IMR-90 (cell line): ENCODE measurements at regions not wholly inside any gene's neighbourhood (a gene's known extent, or its start where the extent isn't known, plus 50 kb on each side); places are given as distances from the start of the nearest gene placed in this dataset.

Experiments
- ATAC-seq: fragments of 200-7000 bp; cut with Tn5 transposase; 2 replicates; pipeline ENCODE4 v1.9.1; 2020; ENCODE audit warnings: low read depth, mild to moderate bottlenecking, moderate library complexity
- BruUV-seq: library from RNA; stranded (reverse); fragments of 400-500 nt; replicated peaks from 2 replicates; lab custom pipeline; 2021; lab: Mats Ljungman, UMichigan
- CTCF ChIA-PET: fragments of 300-600 bp; formaldehyde crosslinking; extraction: SDS; loops from one replicate; lab custom pipeline; 2021; ENCODE audit warnings: antibody characterized with exemption; lab: Yijun Ruan, JAX
- POLR2A ChIA-PET: fragments of 300-600 bp; sonication (Branson Sonifier 250); formaldehyde crosslinking; loops from one replicate; lab custom pipeline; 2022; ENCODE audit warnings: antibody characterized with exemption; ENCODE audit not compliant: unreplicated experiment; lab: Charles Lee
- DNase-seq: peaks from one replicate; pipeline ENCODE4 v3.0.0; 2013
- H2AFZ ChIP-seq: replicated peaks from 2 replicates; pipeline ENCODE3; 2013; ENCODE audit warnings: low read length, mild to moderate bottlenecking; ENCODE audit not compliant: poor library complexity
- H2AK5ac ChIP-seq: 2 replicates; pipeline ENCODE4 v1.6.1; 2013; ENCODE audit warnings: low read depth, low read length, inconsistent platforms
- H2AK9ac ChIP-seq: replicated peaks from 2 replicates; pipeline ENCODE3; 2013; ENCODE audit warnings: mild to moderate bottlenecking, low read depth, low read length, moderate library complexity; ENCODE audit not compliant: poor library complexity
- H2BK120ac ChIP-seq: 2 replicates; pipeline ENCODE4 v1.6.1; 2013; ENCODE audit warnings: low read depth, low read length, inconsistent platforms
- H2BK15ac ChIP-seq: 3 replicates; pipeline ENCODE4 v1.6.1; 2013; ENCODE audit warnings: low read depth, low read length, inconsistent platforms
- H2BK20ac ChIP-seq: 2 replicates; pipeline ENCODE4 v1.6.1; 2013; ENCODE audit warnings: low read depth, mild to moderate bottlenecking, inconsistent platforms, low read length, moderate library complexity
- H2BK5ac ChIP-seq: 2 replicates; pipeline ENCODE4 v1.6.1; 2013; ENCODE audit warnings: mild to moderate bottlenecking, low read depth, low read length, inconsistent platforms; ENCODE audit not compliant: poor library complexity, severe bottlenecking
- H3K14ac ChIP-seq: replicated peaks from 2 replicates; pipeline ENCODE4 v1.6.1; 2013; ENCODE audit warnings: low read depth, low read length, inconsistent platforms
- H3K18ac ChIP-seq: 2 replicates; pipeline ENCODE4 v1.6.1; 2013; ENCODE audit warnings: low read depth, low read length, control low read depth
- H3K23ac ChIP-seq: 2 replicates; pipeline ENCODE4 v1.6.1; 2013; ENCODE audit warnings: low read depth, low read length, inconsistent platforms
- H3K27ac ChIP-seq: 2 replicates; pipeline ENCODE4 v1.5.1; 2013; ENCODE audit warnings: mild to moderate bottlenecking, control low read depth, low read length; ENCODE audit not compliant: insufficient read depth
- H3K27me3 ChIP-seq: 2 replicates; pipeline ENCODE4 v1.6.1; 2013; ENCODE audit warnings: low read length; ENCODE audit not compliant: control insufficient read depth, insufficient read depth
- H3K36me3 ChIP-seq: 2 replicates; pipeline ENCODE4 v1.6.1; 2013; ENCODE audit warnings: low read length, mixed read lengths; ENCODE audit not compliant: control insufficient read depth, insufficient read depth
- H3K4ac ChIP-seq: 2 replicates; pipeline ENCODE4 v1.6.1; 2013; ENCODE audit warnings: low read depth, low read length, inconsistent platforms
- H3K4me1 ChIP-seq: 2 replicates; pipeline ENCODE4 v1.6.1; 2013; ENCODE audit warnings: low read length, mixed read lengths; ENCODE audit not compliant: control insufficient read depth, insufficient read depth
- H3K4me2 ChIP-seq: 2 replicates; pipeline ENCODE4 v1.6.1; 2013; ENCODE audit warnings: low read depth, mild to moderate bottlenecking, control low read depth, low read length, moderate library complexity
- H3K4me3 ChIP-seq: 2 replicates; pipeline ENCODE4 v1.5.1; 2013; ENCODE audit warnings: low read depth, mild to moderate bottlenecking, control low read depth, low read length, moderate library complexity; ENCODE audit not compliant: insufficient read depth
- H3K56ac ChIP-seq: 2 replicates; pipeline ENCODE4 v1.6.1; 2013; ENCODE audit warnings: low read length, inconsistent platforms; ENCODE audit not compliant: insufficient read depth; ENCODE audit errors: extremely low read depth
- H3K79me1 ChIP-seq, 2 experiments: 2 replicates each; pipeline ENCODE4 v1.6.1; 2013; ENCODE audit warnings: low read length in 2 of 2, inconsistent platforms in 1 of 2, low read depth in 1 of 2
- H3K9ac ChIP-seq: 2 replicates; pipeline ENCODE4 v1.6.1; 2013; ENCODE audit warnings: low read depth, low read length, control low read depth
- H3K9me1 ChIP-seq: 2 replicates; pipeline ENCODE4 v1.6.1; 2013; ENCODE audit warnings: low read length, inconsistent platforms; ENCODE audit not compliant: insufficient read depth
- H3K9me3 ChIP-seq: 2 replicates; pipeline ENCODE4 v1.6.1; 2013; ENCODE audit warnings: low read length; ENCODE audit not compliant: control insufficient read depth, insufficient read depth
- H4K20me1 ChIP-seq: 2 replicates; pipeline ENCODE4 v1.6.1; 2013; ENCODE audit warnings: low read length, inconsistent platforms; ENCODE audit not compliant: insufficient read depth
- H4K5ac ChIP-seq: 2 replicates; pipeline ENCODE4 v1.6.1; 2013; ENCODE audit warnings: mild to moderate bottlenecking, low read depth, low read length, control low read depth
- H4K8ac ChIP-seq, 2 experiments: 2 replicates each; pipeline ENCODE4 v1.6.1; 2013; ENCODE audit warnings: low read depth in 2 of 2, low read length in 2 of 2, control low read depth in 1 of 2, inconsistent platforms in 1 of 2
- H4K91ac ChIP-seq: 2 replicates; pipeline ENCODE4 v1.6.1; 2013; ENCODE audit warnings: low read depth, low read length, inconsistent platforms; ENCODE audit not compliant: insufficient read depth
- BHLHE40 ChIP-seq: fragments of 150-350 bp; IDR thresholded peaks from 2 replicates; pipeline ENCODE4 v1.6.1; 2016; ENCODE audit warnings: mild to moderate bottlenecking, low read depth, low read length
- CEBPB ChIP-seq: IDR thresholded peaks from 2 replicates; pipeline ENCODE4 v1.6.1; 2012; ENCODE audit warnings: low read depth, low read length, improper control_type of control experiment
- CHD1 ChIP-seq: IDR thresholded peaks from 2 replicates; pipeline ENCODE4 v1.6.1; 2012; ENCODE audit warnings: low read depth, low read length, improper control_type of control experiment
- CTCF ChIP-seq: conservative IDR thresholded peaks from 2 replicates; pipeline ENCODE4 v1.5.1; 2012; ENCODE audit warnings: mild to moderate bottlenecking, low read depth, low read length, improper control_type of control experiment
- ELK1 ChIP-seq: fragments of 150-350 bp; IDR thresholded peaks from 2 replicates; pipeline ENCODE4 v1.6.1; 2016; ENCODE audit warnings: low read depth, mild to moderate bottlenecking, low read length, moderate library complexity, borderline replicate concordance
- FOS ChIP-seq: fragments of 150-350 bp; IDR thresholded peaks from 2 replicates; pipeline ENCODE4 v1.6.1; 2016; ENCODE audit warnings: low read depth, low read length
- MAFK ChIP-seq: IDR thresholded peaks from 2 replicates; pipeline ENCODE4 v1.6.1; 2012; ENCODE audit warnings: low read depth, low read length, improper control_type of control experiment
- MAZ ChIP-seq: IDR thresholded peaks from 2 replicates; pipeline ENCODE4 v1.6.1; 2012; ENCODE audit warnings: low read depth, mild to moderate bottlenecking, low read length, improper control_type of control experiment, moderate library complexity, borderline replicate concordance
- MXI1 ChIP-seq: IDR thresholded peaks from 2 replicates; pipeline ENCODE4 v1.6.1; 2012; ENCODE audit warnings: low read depth, mild to moderate bottlenecking, low read length, moderate library complexity, borderline replicate concordance
- NFE2L2 ChIP-seq: fragments of 150-350 bp; IDR thresholded peaks from 2 replicates; pipeline ENCODE4 v1.6.1; 2016; ENCODE audit warnings: low read depth, mild to moderate bottlenecking, low read length
- POLR2A ChIP-seq: IDR thresholded peaks from 2 replicates; pipeline ENCODE4 v1.6.1; 2012; ENCODE audit warnings: mild to moderate bottlenecking, low read depth, low read length
- RAD21 ChIP-seq: IDR thresholded peaks from 2 replicates; pipeline ENCODE4 v1.6.1; 2012; ENCODE audit warnings: low read length, improper control_type of control experiment
- RCOR1 ChIP-seq: IDR thresholded peaks from 2 replicates; pipeline ENCODE4 v1.6.1; 2012; ENCODE audit warnings: mild to moderate bottlenecking, low read length, improper control_type of control experiment; ENCODE audit not compliant: insufficient replicate concordance
- RFX5 ChIP-seq: IDR thresholded peaks from 2 replicates; pipeline ENCODE4 v1.8.0; 2012; ENCODE audit warnings: low read depth, mild to moderate bottlenecking, low read length, moderate library complexity
- SMC3 ChIP-seq: fragments of 150-350 bp; IDR thresholded peaks from 2 replicates; pipeline ENCODE4 v1.6.1; 2016; ENCODE audit warnings: low read depth, mild to moderate bottlenecking, antibody characterized with exemption, low read length, moderate library complexity
- USF2 ChIP-seq: fragments of 150-350 bp; IDR thresholded peaks from 2 replicates; pipeline ENCODE4 v1.6.1; 2017; ENCODE audit warnings: mild to moderate bottlenecking, antibody characterized with exemption, low read length, low read depth
- WGBS, 2 experiments: methylation state at CpG; one replicate each; pipeline versions ENCODE4 v1.1.5 to v1.1.7; 2013; ENCODE audit warnings: missing lambda C conversion rate in 2 of 2; ENCODE audit not compliant: insufficient read length in 1 of 2; ENCODE audit errors: extremely low coverage in 2 of 2; 5-methylcytosine and 5-hydroxymethylcytosine counted together
- dilution Hi-C: fragments of 300-500 bp; cut with HindIII; formaldehyde crosslinking; loops from one replicate; pipeline ENCODE4 v1.14.3; 2018; ENCODE audit warnings: low sequenced_read_pairs; ENCODE audit not compliant: unreplicated experiment
- in situ Hi-C: fragments of 300-500 bp; cut with MboI; formaldehyde crosslinking; loops from 3 replicates; pipeline ENCODE4 v1.14.3; 2019; ENCODE audit warnings: low sequenced_read_pairs, inconsistent platforms, mixed read lengths
- intact Hi-C: fragments of 100-400 bp; cut with micrococcal nuclease; formaldehyde crosslinking; loops from 2 replicates; pipeline ENCODE4 v1.10.0; 2022

GRCh38 chr10:113479346-113480080 is 73.3 kb upstream of the HABP2 start:
- Histone ChIP-seq H3K9me1 (no peaks in the 10 kb centered on the region), H3K4me1 (no peaks in the 10 kb centered on the region), H3K27ac (no peak overlapping the region), H3K79me1 (no peaks in the 10 kb centered on the region), H3K4me3 (no peak overlapping the region), H2AK9ac (no peak overlapping the region), H2BK5ac (no peak overlapping the region), H4K91ac (no peak overlapping the region), H2AFZ (no peak overlapping the region), H3K9me3 (peaks cover 11% of the 10 kb centered on the region), H4K20me1 (no peaks in the 10 kb centered on the region), H3K18ac (no peak overlapping the region), H3K9ac (no peak overlapping the region), H2BK15ac (no peak overlapping the region), H3K4me2 (no peak overlapping the region), H3K56ac (no peak overlapping the region), H3K14ac (no peak overlapping the region), H3K27me3 (no peaks in the 10 kb centered on the region), H3K36me3 (no peaks in the 10 kb centered on the region), H3K4ac (no peak overlapping the region), H4K5ac (no peak overlapping the region), H4K8ac (no peak overlapping the region), H2BK120ac (no peak overlapping the region), H3K23ac (no peak overlapping the region), H2BK20ac (no peak overlapping the region), H2AK5ac (no peak overlapping the region)
- in situ Hi-C loops = no loop called here
- no peak for ATAC-seq
- dilution Hi-C loops = no loop called here
- no CpG with 5 or more reads among the region's 9 CpGs for WGBS, 2 experiments
- ChIA-PET POLR2A (no interaction called here), CTCF (no interaction called here)
- intact Hi-C loops = no loop called here
- BruUV-seq = no TSS peak
- DNase-seq = no peak
- TF ChIP-seq CHD1 = no peak
- TF ChIP-seq FOS = no peak
- no peak for TF ChIP-seq MXI1
- no peak for TF ChIP-seq ELK1
- no peak for TF ChIP-seq NFE2L2
- TF ChIP-seq RCOR1 = no peak
- no peak for TF ChIP-seq MAZ
- TF ChIP-seq SMC3 = no peak
- no peak for TF ChIP-seq CTCF
- TF ChIP-seq BHLHE40 = no peak
- no peak for TF ChIP-seq USF2
- TF ChIP-seq MAFK = no peak
- no peak for TF ChIP-seq POLR2A
- no peak for TF ChIP-seq CEBPB
- TF ChIP-seq RAD21 = no peak
- no peak for TF ChIP-seq RFX5
